ENCODE measurements at regions not wholly inside any gene's neighbourhood (a gene's known extent, or its start where the extent isn't known, plus 50 kb on each side); places are given as distances from the start of the nearest gene placed in this dataset.

- Histone ChIP-seq H3K4me3 (no peak overlapping the region), H3K27ac (no peak overlapping the region)
- DNase-seq (ENCODE audit: low spot score): no peak
- TF ChIP-seq, protein P1, sequence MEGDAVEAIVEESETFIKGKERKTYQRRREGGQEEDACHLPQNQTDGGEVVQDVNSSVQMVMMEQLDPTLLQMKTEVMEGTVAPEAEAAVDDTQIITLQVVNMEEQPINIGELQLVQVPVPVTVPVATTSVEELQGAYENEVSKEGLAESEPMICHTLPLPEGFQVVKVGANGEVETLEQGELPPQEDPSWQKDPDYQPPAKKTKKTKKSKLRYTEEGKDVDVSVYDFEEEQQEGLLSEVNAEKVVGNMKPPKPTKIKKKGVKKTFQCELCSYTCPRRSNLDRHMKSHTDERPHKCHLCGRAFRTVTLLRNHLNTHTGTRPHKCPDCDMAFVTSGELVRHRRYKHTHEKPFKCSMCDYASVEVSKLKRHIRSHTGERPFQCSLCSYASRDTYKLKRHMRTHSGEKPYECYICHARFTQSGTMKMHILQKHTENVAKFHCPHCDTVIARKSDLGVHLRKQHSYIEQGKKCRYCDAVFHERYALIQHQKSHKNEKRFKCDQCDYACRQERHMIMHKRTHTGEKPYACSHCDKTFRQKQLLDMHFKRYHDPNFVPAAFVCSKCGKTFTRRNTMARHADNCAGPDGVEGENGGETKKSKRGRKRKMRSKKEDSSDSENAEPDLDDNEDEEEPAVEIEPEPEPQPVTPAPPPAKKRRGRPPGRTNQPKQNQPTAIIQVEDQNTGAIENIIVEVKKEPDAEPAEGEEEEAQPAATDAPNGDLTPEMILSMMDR (IDR thresholded peaks at IDR 0.05): no peak
These were observed 804.2 kb downstream of the DHX35 start for GRCh38 chr20:39766333-39766732.

- TF ChIP-seq, protein P1 (IDR thresholded peaks at IDR 0.05): no peak
- no peak overlapping the region for H3K4me3 ChIP-seq
- no peak for DNase-seq (ENCODE audit: low spot score)
- H3K27ac ChIP-seq: no peak overlapping the region
These were observed 800.6 kb downstream of the DHX35 start for GRCh38 chr20:39762716-39763115.

DNA sequence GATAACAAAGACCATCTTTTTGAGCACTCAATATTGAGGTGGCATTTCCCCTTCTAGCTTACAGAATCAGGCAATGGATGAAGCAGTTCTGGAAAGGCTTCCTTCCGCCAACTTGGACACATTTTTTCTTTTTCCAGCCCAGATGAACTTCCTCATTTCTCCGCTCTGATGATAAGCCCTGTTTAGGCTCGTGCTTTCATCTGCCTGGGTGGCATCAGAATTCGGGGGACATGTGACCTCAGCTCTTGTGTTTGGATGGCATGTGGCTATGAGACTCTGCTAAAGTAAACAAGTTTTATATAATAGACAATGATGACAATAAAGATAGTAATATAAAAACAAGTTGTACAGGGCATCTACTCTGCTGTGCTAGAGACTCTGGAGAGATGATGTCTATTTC lies 796.7 kb downstream of the DHX35 start:
- Histone ChIP-seq H3K27ac (no peak overlapping the region), H3K4me3 (no peak overlapping the region)
- no peak for DNase-seq (ENCODE audit: low spot score)
- TF ChIP-seq, protein P1 (IDR thresholded peaks at IDR 0.05): no peak

DNA sequence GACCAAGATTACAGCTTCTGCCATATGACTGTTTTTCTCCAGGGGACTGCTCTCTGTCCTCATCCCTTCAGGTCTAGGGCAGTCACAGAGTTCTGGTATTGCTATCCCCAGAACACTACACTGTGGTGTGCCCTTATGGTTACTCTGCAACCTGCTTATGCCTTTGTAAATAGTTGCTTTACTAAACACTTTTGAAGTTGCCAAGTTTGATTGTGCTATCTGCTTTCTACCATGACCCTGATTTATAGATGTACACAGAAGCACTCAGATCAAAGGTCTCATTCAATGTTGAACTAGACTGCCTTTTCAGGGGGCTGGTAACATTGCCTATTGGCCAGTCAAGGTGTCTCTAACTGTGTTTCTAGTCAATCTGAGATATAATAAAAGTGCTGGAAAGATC lies 794.7 kb downstream of the DHX35 start:
- no peak for DNase-seq (ENCODE audit: low spot score)
- Histone ChIP-seq H3K4me3 (no peak overlapping the region), H3K27ac (no peak overlapping the region)
- TF ChIP-seq, protein P1 (IDR thresholded peaks at IDR 0.05): no peak

- H3K4me3 ChIP-seq: no peak overlapping the region
- DNase-seq (ENCODE audit: low spot score): no peak
- no peak overlapping the region for H3K27ac ChIP-seq
- TF ChIP-seq, protein P1 (IDR thresholded peaks at IDR 0.05): no peak
These were observed 794.2 kb downstream of the DHX35 start for GRCh38 chr20:39756369-39756768.

DNA sequence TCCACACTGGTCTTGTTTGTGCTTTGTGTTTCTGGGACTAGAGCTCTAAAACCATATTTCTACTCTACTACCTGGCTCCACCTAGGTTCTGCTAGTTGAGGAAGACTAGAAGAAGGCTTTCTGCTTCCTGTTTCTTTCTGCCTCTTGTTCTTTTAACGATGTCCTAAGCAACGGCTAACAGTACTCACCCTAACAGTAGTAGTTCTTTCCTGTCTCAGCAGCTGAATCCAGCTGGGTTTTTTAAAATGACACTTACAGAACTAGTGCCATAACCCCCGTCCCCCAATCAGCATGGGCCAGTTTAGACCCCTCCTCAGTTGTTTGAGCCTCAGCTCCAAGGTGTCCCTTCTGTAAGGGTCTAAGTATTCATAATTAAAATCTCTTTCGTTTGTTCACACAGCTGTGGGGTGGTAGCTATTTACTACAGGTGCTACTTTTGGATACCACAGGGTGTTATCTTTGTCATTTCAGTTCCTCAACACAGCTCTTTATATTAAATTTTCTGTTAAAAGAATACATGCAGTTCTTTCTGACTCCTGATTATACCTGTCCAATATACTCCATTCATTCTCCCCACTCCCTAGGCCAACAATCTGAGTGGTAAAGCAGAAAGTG lies 790.2 kb downstream of the DHX35 start:
- no peak for DNase-seq (ENCODE audit: low spot score)
- TF ChIP-seq, protein P1 (IDR thresholded peaks at IDR 0.05): no peak
- Histone ChIP-seq H3K4me3 (no peak overlapping the region), H3K27ac (no peak overlapping the region)

- DNase-seq (ENCODE audit: low spot score): no peak
- TF ChIP-seq, protein P1 (IDR thresholded peaks at IDR 0.05): no peak
- Histone ChIP-seq H3K27ac (no peak overlapping the region), H3K4me3 (no peak overlapping the region)
These were observed 789.5 kb downstream of the DHX35 start for GRCh38 chr20:39751557-39752137.

Measured in coronary artery (tissue), 2 donors.